Vagina (tissue), 2 donors: ENCODE measurements at regions not wholly inside any gene's neighbourhood (a gene's known extent, or its start where the extent isn't known, plus 50 kb on each side); places are given as distances from the start of the nearest gene placed in this dataset.
A peak's percentile ranks its signal among the peaks of the same experiment; 100 is the strongest.

ENCODE experiments used
- DNase-seq, 2 donors: peaks; one replicate each; pipeline ENCODE4 v3.0.0-alpha.2; 2017; ENCODE audit errors: extremely low spot score in 2 of 2
- H3K27ac ChIP-seq: fragments of 200-600 bp; sonication (generic); one replicate; pipeline ENCODE4 v1.5.1; 2019
- H3K27me3 ChIP-seq: fragments of 200-600 bp; sonication (generic); one replicate; pipeline ENCODE4 v1.5.1; 2019
- H3K36me3 ChIP-seq, 2 donors: fragments of 200-600 bp; sonication (generic); one replicate each; pipeline ENCODE4 v1.5.1; 2017 to 2019
- H3K4me1 ChIP-seq: fragments of 200-600 bp; sonication (generic); one replicate; pipeline ENCODE4 v1.5.1; 2019
- H3K4me3 ChIP-seq, 2 donors: fragments of 200-600 bp; sonication (generic); 1 replicate in 1 of 2; 2 replicates in 1 of 2; pipeline ENCODE4 v1.5.1; 2016 to 2019
- H3K9me3 ChIP-seq: fragments of 200-600 bp; sonication (generic); one replicate; pipeline ENCODE4 v1.5.1; 2019
- POLR2A ChIP-seq, 2 donors: fragments of 450-650 bp; IDR thresholded peaks; one replicate each; pipeline ENCODE4 v1.6.1; 2017; ENCODE audit warnings: antibody characterized with exemption in 2 of 2, mild to moderate bottlenecking in 2 of 2, moderate library complexity in 2 of 2
- POLR2AphosphoS5 ChIP-seq, 2 donors: sonication (generic); formaldehyde crosslinking; IDR thresholded peaks; one replicate each; pipeline ENCODE4 v1.9.0; 2017; ENCODE audit warnings: antibody characterized with exemption in 2 of 2, mild to moderate bottlenecking in 2 of 2, low read depth in 1 of 2; ENCODE audit not compliant: insufficient read depth in 1 of 2
- intact Hi-C: fragments of 100-400 bp; cut with DNase I; formaldehyde crosslinking; loops from one replicate; pipeline ENCODE4 v1.15.1; 2023
- TF ChIP-seq, protein P1 (sequence below), 3 experiments: fragments of 450-650 bp in 2 of 3; fragments of 200-600 bp in 1 of 3; sonication (generic) in 1 of 3; IDR thresholded peaks; one replicate each; pipeline ENCODE4 v1.5.1; 2017 to 2019; ENCODE audit warnings: antibody characterized with exemption in 3 of 3, mild to moderate bottlenecking in 2 of 3, moderate library complexity in 2 of 3

DNA sequence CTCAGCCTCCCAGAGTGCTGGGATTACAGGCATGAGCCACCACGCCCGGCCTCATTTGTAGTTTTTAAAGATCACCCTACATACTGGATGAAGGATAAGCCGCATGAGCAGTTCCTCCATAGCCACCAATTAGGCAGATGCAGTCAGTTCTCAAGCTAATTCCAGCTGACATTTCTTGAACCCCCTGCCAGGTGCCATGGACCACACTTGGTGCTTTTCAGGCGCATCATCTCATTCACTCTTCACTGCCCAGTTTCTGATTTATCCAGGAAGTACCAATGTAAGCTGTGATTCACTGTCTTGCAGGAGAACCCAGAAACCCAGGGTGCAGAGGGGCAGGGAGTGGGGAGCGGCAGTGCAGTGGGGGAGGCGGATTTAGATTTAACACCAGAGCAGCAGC is 56.5 kb upstream of the RASA2 start:
- Histone ChIP-seq H3K4me3 (peak overlapping the region in 1 of 2 donors; percentile 24), H3K27ac (peak overlapping the region; percentile 71), H3K27me3 (no peaks in the 10 kb centered on the region), H3K36me3 (peaks cover 0 to 8% of the 10 kb centered on the region in 2 donors), H3K4me1 (peaks cover 48% of the 10 kb centered on the region), H3K9me3 (no peaks in the 10 kb centered on the region)
- no peak for DNase-seq
- TF ChIP-seq, protein P1, sequence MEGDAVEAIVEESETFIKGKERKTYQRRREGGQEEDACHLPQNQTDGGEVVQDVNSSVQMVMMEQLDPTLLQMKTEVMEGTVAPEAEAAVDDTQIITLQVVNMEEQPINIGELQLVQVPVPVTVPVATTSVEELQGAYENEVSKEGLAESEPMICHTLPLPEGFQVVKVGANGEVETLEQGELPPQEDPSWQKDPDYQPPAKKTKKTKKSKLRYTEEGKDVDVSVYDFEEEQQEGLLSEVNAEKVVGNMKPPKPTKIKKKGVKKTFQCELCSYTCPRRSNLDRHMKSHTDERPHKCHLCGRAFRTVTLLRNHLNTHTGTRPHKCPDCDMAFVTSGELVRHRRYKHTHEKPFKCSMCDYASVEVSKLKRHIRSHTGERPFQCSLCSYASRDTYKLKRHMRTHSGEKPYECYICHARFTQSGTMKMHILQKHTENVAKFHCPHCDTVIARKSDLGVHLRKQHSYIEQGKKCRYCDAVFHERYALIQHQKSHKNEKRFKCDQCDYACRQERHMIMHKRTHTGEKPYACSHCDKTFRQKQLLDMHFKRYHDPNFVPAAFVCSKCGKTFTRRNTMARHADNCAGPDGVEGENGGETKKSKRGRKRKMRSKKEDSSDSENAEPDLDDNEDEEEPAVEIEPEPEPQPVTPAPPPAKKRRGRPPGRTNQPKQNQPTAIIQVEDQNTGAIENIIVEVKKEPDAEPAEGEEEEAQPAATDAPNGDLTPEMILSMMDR (IDR thresholded peaks at IDR 0.05), result no peak
- no peak for TF ChIP-seq POLR2AphosphoS5 (IDR thresholded peaks at IDR 0.05; ENCODE audit: insufficient read depth in 1 of 2, low read depth in 1 of 2)
- TF ChIP-seq POLR2A (IDR thresholded peaks at IDR 0.05), result no peak
- intact Hi-C loops, result no loop called here

DNA sequence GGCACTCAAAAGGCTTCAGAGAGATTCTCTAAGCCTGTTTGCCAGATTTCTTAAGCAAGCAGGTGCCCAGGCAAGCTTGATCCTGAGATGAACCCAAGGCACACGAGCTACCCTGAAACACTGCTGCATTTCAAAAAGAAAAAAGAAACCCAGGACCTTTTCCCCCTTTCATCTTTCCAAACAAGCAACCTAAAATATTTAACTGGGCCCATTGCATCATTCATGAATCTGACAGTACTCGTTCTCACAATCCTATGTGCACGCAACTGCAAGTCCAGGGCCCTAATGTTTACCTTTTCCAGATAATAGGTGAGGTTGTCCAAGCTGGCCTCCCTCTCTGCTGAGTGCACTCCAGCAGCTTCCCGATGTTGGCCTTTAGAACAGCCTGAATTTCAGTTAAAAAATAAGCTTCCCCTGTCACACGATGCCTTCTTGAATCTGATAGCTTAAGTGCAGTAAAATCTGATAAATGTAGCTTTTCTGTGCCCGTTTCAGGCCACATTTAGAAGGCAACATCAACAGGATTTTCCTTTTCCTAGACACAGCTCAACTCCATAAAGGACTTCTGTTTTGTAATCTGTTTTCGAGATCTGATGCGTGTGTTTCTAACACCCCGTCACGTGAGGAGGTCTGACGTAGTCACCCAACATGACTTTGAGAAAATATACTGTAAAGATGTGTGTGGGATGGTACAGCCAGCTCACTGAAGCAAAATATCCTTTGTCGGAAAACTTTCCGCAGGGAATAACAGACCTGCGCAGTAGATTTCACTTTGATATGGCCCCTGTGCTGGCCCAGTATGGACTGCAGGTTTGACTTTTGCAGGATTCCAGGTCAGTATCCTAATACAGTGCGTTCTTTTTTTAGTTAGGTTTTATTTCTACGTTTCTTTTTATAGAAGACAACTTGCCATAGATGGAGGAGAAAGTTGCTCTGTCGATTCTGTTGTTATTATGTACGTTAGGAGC is 55.1 kb upstream of the RASA2 start:
- Histone ChIP-seq H3K36me3 (peaks cover 0 to 8% of the 10 kb centered on the region in 2 donors), H3K9me3 (no peaks in the 10 kb centered on the region), H3K4me1 (peaks cover 43% of the 10 kb centered on the region), H3K27ac (peak overlapping the region; percentile 71), H3K4me3 (peak overlapping the region; percentile 10 to 25), H3K27me3 (no peaks in the 10 kb centered on the region)
- TF ChIP-seq, protein P1 (IDR thresholded peaks at IDR 0.05), result no peak
- TF ChIP-seq POLR2AphosphoS5 (IDR thresholded peaks at IDR 0.05; ENCODE audit: insufficient read depth in 1 of 2, low read depth in 1 of 2), result peak in 1 of 2 donors; percentile 83
- DNase-seq, result no peak
- intact Hi-C loops, result no loop called here

DNA sequence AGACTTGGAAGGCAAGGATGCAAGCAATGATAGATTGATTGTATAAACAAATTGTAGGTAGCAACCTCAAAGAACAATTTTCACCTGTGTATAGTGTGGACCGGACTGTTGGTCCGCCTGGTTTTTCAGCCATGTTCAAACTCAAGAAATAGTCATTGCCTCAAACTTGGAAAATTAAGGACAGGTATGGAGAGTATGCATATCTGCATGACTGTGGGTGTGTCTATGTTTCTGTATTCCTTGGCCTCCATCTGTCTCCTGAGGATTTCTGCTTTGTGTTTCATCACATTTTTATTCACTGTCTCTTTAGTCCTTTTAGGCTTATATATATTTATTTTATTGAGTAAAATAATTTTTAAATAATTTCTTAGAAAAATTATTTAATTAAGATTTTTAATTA is 53.9 kb upstream of the RASA2 start:
- TF ChIP-seq, protein P1 (IDR thresholded peaks at IDR 0.05), result no peak
- TF ChIP-seq POLR2A (IDR thresholded peaks at IDR 0.05) (no peak), POLR2AphosphoS5 (IDR thresholded peaks at IDR 0.05; ENCODE audit: insufficient read depth in 1 of 2, low read depth in 1 of 2) (no peak)
- H3K4me3 ChIP-seq, result no peak overlapping the region
- peak overlapping the region; percentile 71 for H3K27ac ChIP-seq
- DNase-seq, result no peak
- no peaks in the 10 kb centered on the region for H3K9me3 ChIP-seq
- peaks cover 0 to 4% of the 10 kb centered on the region in 2 donors for H3K36me3 ChIP-seq
- intact Hi-C loops, result no loop called here
- no peaks in the 10 kb centered on the region for H3K27me3 ChIP-seq
- H3K4me1 ChIP-seq, result peaks cover 33% of the 10 kb centered on the region

DNA sequence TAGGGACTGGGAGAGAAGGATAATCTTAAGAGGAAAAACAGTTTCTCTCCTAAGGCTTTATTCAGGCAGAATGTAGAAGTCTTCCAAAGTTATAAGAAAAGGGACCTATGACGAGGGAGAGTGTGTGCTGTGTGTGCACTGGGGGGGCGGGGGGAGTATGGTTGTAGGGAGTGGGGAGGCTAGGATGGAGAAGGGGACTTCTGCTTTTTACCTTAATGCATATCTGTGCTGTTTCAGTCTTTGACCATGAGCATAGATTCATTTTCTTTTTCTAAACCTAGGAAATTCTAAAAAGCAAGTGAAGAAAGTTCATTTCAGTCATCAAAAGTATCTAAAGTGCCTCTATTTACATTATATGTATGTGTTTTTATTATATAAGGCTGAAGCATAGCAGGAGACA is 52.6 kb upstream of the RASA2 start:
- Histone ChIP-seq H3K9me3 (no peaks in the 10 kb centered on the region), H3K4me3 (no peak overlapping the region)
- no peak for DNase-seq

More for the DNA sequence above, 52.6 kb upstream of the RASA2 start:
- intact Hi-C loops, result no loop called here
- no peaks in the 10 kb centered on the region for H3K27me3 ChIP-seq
- H3K27ac ChIP-seq, result peak overlapping the region; percentile 16
- no peak for TF ChIP-seq POLR2A (IDR thresholded peaks at IDR 0.05)
- TF ChIP-seq, protein P1 (IDR thresholded peaks at IDR 0.05), result no peak
- no peak for TF ChIP-seq POLR2AphosphoS5 (IDR thresholded peaks at IDR 0.05; ENCODE audit: insufficient read depth in 1 of 2, low read depth in 1 of 2)
- peaks cover 0 to 7% of the 10 kb centered on the region in 2 donors for H3K36me3 ChIP-seq
- peaks cover 40% of the 10 kb centered on the region for H3K4me1 ChIP-seq
